ENCODE measurements at regions not wholly inside any gene's neighbourhood (a gene's known extent, or its start where the extent isn't known, plus 50 kb on each side); places are given as distances from the start of the nearest gene placed in this dataset.

GRCh38 chr4:37146260-37146659, 98.3 kb upstream of the NWD2 start:
- WGBS = 87% methylated on average over 2 of the region's 2 CpGs
- H3K4me3 ChIP-seq (ENCODE audit: low read length in 2 of 2) = no peak overlapping the region
- DNase-seq (ENCODE audit: low read depth in 6 of 9, low spot score in 9 of 9) = no peak
- no peaks in the 10 kb centered on the region for H3K36me3 ChIP-seq (ENCODE audit: control insufficient read depth in 2 of 2, insufficient read depth in 2 of 2, low read length in 1 of 2)
- no peak overlapping the region for H3K27ac ChIP-seq (ENCODE audit: low read depth in 1 of 2, low read length in 1 of 2)
- no peaks in the 10 kb centered on the region for H3K4me1 ChIP-seq (ENCODE audit: control insufficient read depth in 2 of 2, insufficient read depth in 2 of 2, low read length in 2 of 2)
- no peaks in the 10 kb centered on the region for H3K9me3 ChIP-seq (ENCODE audit: control insufficient read depth in 2 of 2, insufficient read depth in 1 of 2, low read length in 1 of 2)
- H3K27me3 ChIP-seq (ENCODE audit: control insufficient read depth in 2 of 2, insufficient read depth in 1 of 2, low read length in 1 of 2) = no peaks in the 10 kb centered on the region

GRCh38 chr4:37157476-37158167, 86.9 kb upstream of the NWD2 start:
- no peaks in the 10 kb centered on the region for H3K9me3 ChIP-seq (ENCODE audit: control insufficient read depth in 2 of 2, insufficient read depth in 1 of 2, low read length in 1 of 2)
- no peaks in the 10 kb centered on the region for H3K27me3 ChIP-seq (ENCODE audit: control insufficient read depth in 2 of 2, insufficient read depth in 1 of 2, low read length in 1 of 2)
- H3K4me3 ChIP-seq (ENCODE audit: low read length in 2 of 2) = no peak overlapping the region
- DNase-seq (ENCODE audit: low read depth in 6 of 9, low spot score in 9 of 9) = no peak
- no peaks in the 10 kb centered on the region for H3K4me1 ChIP-seq (ENCODE audit: control insufficient read depth in 2 of 2, insufficient read depth in 2 of 2, low read length in 2 of 2)
- no peaks in the 10 kb centered on the region for H3K36me3 ChIP-seq (ENCODE audit: control insufficient read depth in 2 of 2, insufficient read depth in 2 of 2, low read length in 1 of 2)
- 93% methylated on average over 2 of the region's 2 CpGs for WGBS
- no peak overlapping the region for H3K27ac ChIP-seq (ENCODE audit: low read depth in 1 of 2, low read length in 1 of 2)

GRCh38 chr4:37160653-37161052, 83.9 kb upstream of the NWD2 start:
- no peak overlapping the region for H3K27ac ChIP-seq (ENCODE audit: low read depth in 1 of 2, low read length in 1 of 2)
- H3K9me3 ChIP-seq (ENCODE audit: control insufficient read depth in 2 of 2, insufficient read depth in 1 of 2, low read length in 1 of 2) = no peaks in the 10 kb centered on the region
- H3K36me3 ChIP-seq (ENCODE audit: control insufficient read depth in 2 of 2, insufficient read depth in 2 of 2, low read length in 1 of 2) = no peaks in the 10 kb centered on the region
- DNase-seq (ENCODE audit: low read depth in 6 of 9, low spot score in 9 of 9) = no peak
- H3K27me3 ChIP-seq (ENCODE audit: control insufficient read depth in 2 of 2, insufficient read depth in 1 of 2, low read length in 1 of 2) = no peaks in the 10 kb centered on the region
- H3K4me1 ChIP-seq (ENCODE audit: control insufficient read depth in 2 of 2, insufficient read depth in 2 of 2, low read length in 2 of 2) = no peaks in the 10 kb centered on the region
- H3K4me3 ChIP-seq (ENCODE audit: low read length in 2 of 2) = no peak overlapping the region
- WGBS = 97% methylated on average over 8 of the region's 8 CpGs

- H3K27ac ChIP-seq (ENCODE audit: low read depth in 1 of 2, low read length in 1 of 2) = no peak overlapping the region
- H3K4me3 ChIP-seq (ENCODE audit: low read length in 2 of 2) = no peak overlapping the region
- WGBS = 97% methylated on average over 3 of the region's 3 CpGs
- H3K4me1 ChIP-seq (ENCODE audit: control insufficient read depth in 2 of 2, insufficient read depth in 2 of 2, low read length in 2 of 2) = no peaks in the 10 kb centered on the region
- H3K9me3 ChIP-seq (ENCODE audit: control insufficient read depth in 2 of 2, insufficient read depth in 1 of 2, low read length in 1 of 2) = no peaks in the 10 kb centered on the region
- no peaks in the 10 kb centered on the region for H3K36me3 ChIP-seq (ENCODE audit: control insufficient read depth in 2 of 2, insufficient read depth in 2 of 2, low read length in 1 of 2)
- no peak for DNase-seq (ENCODE audit: low read depth in 6 of 9, low spot score in 9 of 9)
- no peaks in the 10 kb centered on the region for H3K27me3 ChIP-seq (ENCODE audit: control insufficient read depth in 2 of 2, insufficient read depth in 1 of 2, low read length in 1 of 2)
Observed at GRCh38 chr4:37165844-37166243, 78.7 kb upstream of the NWD2 start.

GRCh38 chr4:37169956-37170355, 74.6 kb upstream of the NWD2 start:
- WGBS = 93% methylated on average over 5 of the region's 5 CpGs

GRCh38 chr4:37188100-37188499, 56.4 kb upstream of the NWD2 start:
- DNase-seq (ENCODE audit: low read depth in 6 of 9, low spot score in 9 of 9) = no peak
- 89% methylated on average over 10 of the region's 10 CpGs for WGBS
- Histone ChIP-seq H3K36me3 (ENCODE audit: control insufficient read depth in 2 of 2, insufficient read depth in 2 of 2, low read length in 1 of 2) (no peaks in the 10 kb centered on the region), H3K9me3 (ENCODE audit: control insufficient read depth in 2 of 2, insufficient read depth in 1 of 2, low read length in 1 of 2) (no peaks in the 10 kb centered on the region), H3K4me1 (ENCODE audit: control insufficient read depth in 2 of 2, insufficient read depth in 2 of 2, low read length in 2 of 2) (no peaks in the 10 kb centered on the region), H3K27me3 (ENCODE audit: control insufficient read depth in 2 of 2, insufficient read depth in 1 of 2, low read length in 1 of 2) (no peaks in the 10 kb centered on the region), H3K4me3 (ENCODE audit: low read length in 2 of 2) (no peak overlapping the region), H3K27ac (ENCODE audit: low read depth in 1 of 2, low read length in 1 of 2) (no peak overlapping the region)

More at GRCh38 chr4:37169956-37170355, 74.6 kb upstream of the NWD2 start:
- no peaks in the 10 kb centered on the region for H3K9me3 ChIP-seq (ENCODE audit: control insufficient read depth in 2 of 2, insufficient read depth in 1 of 2, low read length in 1 of 2)
- no peak for DNase-seq (ENCODE audit: low read depth in 6 of 9, low spot score in 9 of 9)
- no peaks in the 10 kb centered on the region for H3K27me3 ChIP-seq (ENCODE audit: control insufficient read depth in 2 of 2, insufficient read depth in 1 of 2, low read length in 1 of 2)
- no peak overlapping the region for H3K4me3 ChIP-seq (ENCODE audit: low read length in 2 of 2)
- H3K4me1 ChIP-seq (ENCODE audit: control insufficient read depth in 2 of 2, insufficient read depth in 2 of 2, low read length in 2 of 2) = no peaks in the 10 kb centered on the region
- no peaks in the 10 kb centered on the region for H3K36me3 ChIP-seq (ENCODE audit: control insufficient read depth in 2 of 2, insufficient read depth in 2 of 2, low read length in 1 of 2)
- H3K27ac ChIP-seq (ENCODE audit: low read depth in 1 of 2, low read length in 1 of 2) = no peak overlapping the region
